Body of pancreas (tissue), 4 donors: ENCODE measurements at regions not wholly inside any gene's neighbourhood (a gene's known extent, or its start where the extent isn't known, plus 50 kb on each side); places are given as distances from the start of the nearest gene placed in this dataset.

ENCODE experiments used
- ATAC-seq: fragments of 150-250 bp; one replicate; pipeline ENCODE4 v1.9.1; 2016
- DNase-seq, 4 donors: peaks; one replicate each; pipeline ENCODE4 v3.0.0-alpha.2; 2019
- H3K27ac ChIP-seq, 4 donors: fragments of 200-600 bp; sonication (generic); 1 replicate in 3 of 4; 2 replicates in 1 of 4; pipeline versions ENCODE4 v1.5.1 to v1.6.1; 2016 to 2019; ENCODE audit warnings: mild to moderate bottlenecking in 1 of 4, mixed read lengths in 1 of 4, moderate library complexity in 1 of 4
- H3K27me3 ChIP-seq, 2 donors: fragments of 200-600 bp; sonication (generic); one replicate each; pipeline ENCODE4 v1.6.0; 2016; ENCODE audit warnings: mild to moderate bottlenecking in 1 of 2
- H3K36me3 ChIP-seq, 2 donors: fragments of 200-600 bp; sonication (generic); replicated peaks in 1 of 2; 2 replicates each; pipeline ENCODE4 v1.5.1; 2016; ENCODE audit warnings: low read depth in 2 of 2; ENCODE audit not compliant: insufficient read depth in 1 of 2
- H3K4me1 ChIP-seq: fragments of 200-600 bp; sonication (generic); one replicate; pipeline ENCODE4 v1.6.0; 2016
- H3K4me3 ChIP-seq, 2 donors: fragments of 200-600 bp; sonication (generic); 1 replicate in 1 of 2; 2 replicates in 1 of 2; pipeline ENCODE4 v1.5.1; 2016 to 2019
- H3K9me3 ChIP-seq, 3 donors: fragments of 200-600 bp; sonication (generic); 1 replicate in 2 of 3; 2 replicates in 1 of 3; pipeline ENCODE4 v1.5.1; 2016
- CTCF ChIP-seq, 7 experiments: fragments of 450-650 bp in 4 of 7; fragments of 200-600 bp in 3 of 7; sonication (generic) in 3 of 7; IDR thresholded peaks; one replicate each; pipeline ENCODE4 v1.5.1; 2016 to 2019; ENCODE audit warnings: antibody characterized with exemption in 7 of 7
- POLR2A ChIP-seq, 3 donors: fragments of 450-650 bp; IDR thresholded peaks; one replicate each; pipeline ENCODE4 v1.6.1; 2016; ENCODE audit warnings: antibody characterized with exemption in 3 of 3, mild to moderate bottlenecking in 2 of 3
- WGBS, 2 donors: methylation state at CpG; one replicate each; pipeline ENCODE4 v1.1.5; 2017; 5-methylcytosine and 5-hydroxymethylcytosine counted together
- intact Hi-C: fragments of 100-400 bp; cut with DNase I; formaldehyde crosslinking; loops from one replicate; pipeline ENCODE4 v1.15.1; 2023

GRCh38 chr10:7101451-7101850, 309.4 kb downstream of the SFMBT2 start:
- Histone ChIP-seq H3K27me3 (no peaks in the 10 kb centered on the region), H3K36me3 (no peaks in the 10 kb centered on the region), H3K4me3 (no peak overlapping the region), H3K9me3 (no peaks in the 10 kb centered on the region), H3K27ac (no peak overlapping the region), H3K4me1 (no peaks in the 10 kb centered on the region)
- ATAC-seq: no peak
- intact Hi-C loops: no loop called here
- 68 to 70% methylated on average over 5 of the region's 5 CpGs for WGBS, 2 donors
- DNase-seq: no peak
- TF ChIP-seq POLR2A (IDR thresholded peaks at IDR 0.05): no peak
- TF ChIP-seq CTCF (IDR thresholded peaks at IDR 0.05): no peak

DNA sequence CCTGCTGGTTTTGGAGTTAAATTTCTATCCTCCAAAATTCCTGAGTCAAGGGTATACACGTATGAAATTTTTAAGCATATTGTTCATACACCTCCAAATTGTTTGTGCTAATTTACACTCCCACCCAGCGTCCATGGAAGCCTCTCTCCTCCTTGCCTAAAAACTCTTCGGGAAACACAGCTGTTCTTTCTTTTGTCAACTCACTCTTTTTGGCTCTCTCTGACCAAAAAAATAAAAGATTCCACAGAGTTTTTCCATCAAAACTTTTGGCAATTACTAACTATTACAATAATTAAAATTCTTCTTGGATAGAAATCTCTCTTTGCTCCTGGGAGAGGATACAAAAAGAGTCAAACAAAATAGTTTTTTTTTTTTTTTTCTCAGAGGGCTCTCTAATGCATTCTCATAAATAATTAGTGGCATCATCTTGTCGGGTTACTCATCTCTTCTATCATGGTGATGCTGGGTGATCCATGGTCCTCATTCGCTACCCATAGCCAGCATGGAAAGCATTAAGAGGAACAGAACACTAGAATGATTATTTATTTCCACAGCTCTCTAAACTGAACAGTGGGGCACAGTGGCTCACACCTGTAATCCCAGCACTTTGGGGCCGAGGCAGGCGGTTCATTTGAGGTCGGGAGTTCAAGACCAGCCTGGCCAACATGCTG, 310.7 kb downstream of the SFMBT2 start:
- no peak for DNase-seq
- Histone ChIP-seq H3K27me3 (no peaks in the 10 kb centered on the region), H3K27ac (no peak overlapping the region), H3K36me3 (no peaks in the 10 kb centered on the region), H3K4me3 (no peak overlapping the region), H3K4me1 (no peaks in the 10 kb centered on the region), H3K9me3 (no peaks in the 10 kb centered on the region)
- ATAC-seq: no peak
- TF ChIP-seq CTCF (IDR thresholded peaks at IDR 0.05) (no peak), POLR2A (IDR thresholded peaks at IDR 0.05) (no peak)
- WGBS, 2 donors: 59 to 65% methylated on average over 8 of the region's 8 CpGs
- intact Hi-C loops: no loop called here

DNA sequence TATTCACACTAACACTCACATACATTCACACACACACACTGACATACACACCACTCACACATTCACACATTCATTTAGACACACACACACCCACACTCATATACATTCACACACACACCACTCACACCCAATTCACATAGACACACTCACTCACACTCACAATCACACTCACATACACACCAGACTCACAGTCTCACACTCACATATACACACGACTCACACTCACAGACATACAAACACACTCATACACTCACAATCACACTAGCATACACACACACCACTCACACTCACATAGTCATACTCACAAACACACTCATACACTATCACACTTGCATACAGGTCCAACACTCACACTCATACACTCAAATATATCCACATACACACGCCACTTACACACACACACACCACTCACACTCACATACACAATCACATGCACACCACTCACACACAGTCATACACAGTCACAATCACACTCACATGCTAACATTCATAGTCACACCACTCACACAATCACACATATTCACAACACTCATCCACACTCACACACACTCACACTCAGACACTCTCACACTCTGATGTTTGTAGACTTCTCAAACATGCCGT, 312.6 kb downstream of the SFMBT2 start:
- DNase-seq: no peak
- Histone ChIP-seq H3K27me3 (no peaks in the 10 kb centered on the region), H3K9me3 (no peaks in the 10 kb centered on the region), H3K4me3 (no peak overlapping the region), H3K4me1 (no peaks in the 10 kb centered on the region), H3K36me3 (no peaks in the 10 kb centered on the region), H3K27ac (no peak overlapping the region)
- no peak for ATAC-seq
- 68 to 69% methylated on average over 3 of the region's 3 CpGs for WGBS, 2 donors
- intact Hi-C loops: no loop called here
- TF ChIP-seq POLR2A (IDR thresholded peaks at IDR 0.05) (no peak), CTCF (IDR thresholded peaks at IDR 0.05) (no peak)

GRCh38 chr10:7094781-7095180, 316.1 kb downstream of the SFMBT2 start:
- H3K27ac ChIP-seq: no peak overlapping the region
- TF ChIP-seq POLR2A (IDR thresholded peaks at IDR 0.05): no peak
- TF ChIP-seq CTCF (IDR thresholded peaks at IDR 0.05): no peak
- H3K27me3 ChIP-seq: no peaks in the 10 kb centered on the region
- no peak overlapping the region for H3K4me3 ChIP-seq
- H3K9me3 ChIP-seq: no peaks in the 10 kb centered on the region
- 35 to 38% methylated on average over 6 of the region's 6 CpGs for WGBS, 2 donors
- ATAC-seq (no peak), DNase-seq (no peak)
- intact Hi-C loops: no loop called here
- H3K36me3 ChIP-seq: no peaks in the 10 kb centered on the region
- no peaks in the 10 kb centered on the region for H3K4me1 ChIP-seq

DNA sequence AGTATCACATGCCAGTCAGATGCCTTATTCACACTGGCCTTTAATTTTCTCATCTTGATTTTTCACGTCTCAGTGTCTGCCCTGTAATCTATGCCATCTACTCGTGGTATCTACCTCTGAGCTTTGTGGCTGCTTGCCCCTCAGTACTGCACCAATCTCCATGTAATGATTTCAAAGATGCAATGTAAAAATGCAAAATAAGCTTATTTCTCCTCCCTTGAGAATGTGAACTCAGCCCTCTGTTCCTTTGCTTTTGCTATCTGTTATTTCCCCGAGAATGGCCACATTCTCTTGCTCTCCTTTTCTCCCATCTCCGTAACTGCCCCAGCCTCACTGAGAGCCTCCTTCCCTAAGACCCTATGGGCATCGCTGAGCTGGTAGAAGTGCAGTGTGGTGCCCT, 317.5 kb downstream of the SFMBT2 start:
- H3K9me3 ChIP-seq: no peaks in the 10 kb centered on the region
- no peaks in the 10 kb centered on the region for H3K27me3 ChIP-seq
- H3K27ac ChIP-seq: no peak overlapping the region
- intact Hi-C loops: no loop called here
- ATAC-seq (no peak), DNase-seq (no peak)
- 75 to 79% methylated on average over 5 of the region's 5 CpGs for WGBS, 2 donors
- TF ChIP-seq CTCF (IDR thresholded peaks at IDR 0.05) (no peak), POLR2A (IDR thresholded peaks at IDR 0.05) (no peak)
- H3K4me3 ChIP-seq: no peak overlapping the region
- no peaks in the 10 kb centered on the region for H3K4me1 ChIP-seq
- no peaks in the 10 kb centered on the region for H3K36me3 ChIP-seq
